NCI-H446 (cell line): ENCODE measurements at regions not wholly inside any gene's neighbourhood (a gene's known extent, or its start where the extent isn't known, plus 50 kb on each side); places are given as distances from the start of the nearest gene placed in this dataset.
"Not testable (repeated sequence)": the region's sequence is repeated elsewhere in the genome, so short reads cannot be mapped to it uniquely, and the experiment has no call there.

Experiments
- DNase-seq, 2 experiments: peaks; one replicate each; lab custom pipeline; 2025; lab: John Stamatoyannopoulos, UW

DNA sequence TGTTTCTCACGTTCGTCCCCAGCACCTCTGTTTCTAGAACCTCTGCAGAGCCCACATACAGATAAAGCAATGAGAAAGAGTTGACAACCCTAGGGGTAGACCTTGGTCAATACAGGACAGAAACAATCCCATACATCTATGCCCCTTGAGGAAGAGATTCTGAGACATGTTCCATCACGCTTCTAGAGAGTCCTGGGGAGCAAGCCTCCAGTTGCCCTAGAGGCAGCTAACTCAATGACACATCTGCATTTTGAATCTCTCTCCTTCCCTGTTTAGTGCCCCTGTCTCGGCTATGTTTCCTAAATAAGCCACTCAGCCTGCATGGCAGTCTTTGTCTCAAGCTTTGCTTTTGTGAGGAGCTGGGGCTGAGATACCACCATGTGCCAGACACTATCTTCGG is 435.3 kb downstream of the CD83 start:
- no peak for DNase-seq

DNA sequence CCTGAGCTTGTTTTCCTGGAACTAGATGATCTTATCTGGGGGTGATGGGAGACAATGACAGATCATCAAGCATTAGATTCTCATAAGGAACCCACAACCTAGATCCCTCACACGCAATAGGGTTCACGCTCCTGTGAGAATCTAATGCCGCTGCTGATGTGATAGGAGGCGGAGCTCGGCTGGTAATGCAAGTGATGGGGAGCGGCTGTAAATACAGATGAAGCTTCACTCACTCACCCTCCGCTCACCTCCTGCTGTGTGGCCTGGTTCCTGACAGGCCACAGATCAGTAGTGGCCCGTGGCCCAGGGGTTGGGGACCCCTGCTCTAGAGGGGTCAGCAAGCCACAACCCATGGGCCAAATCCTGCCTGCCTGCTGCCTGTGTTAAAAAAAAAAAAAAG is 435.9 kb downstream of the CD83 start:
- no peak for DNase-seq

DNA sequence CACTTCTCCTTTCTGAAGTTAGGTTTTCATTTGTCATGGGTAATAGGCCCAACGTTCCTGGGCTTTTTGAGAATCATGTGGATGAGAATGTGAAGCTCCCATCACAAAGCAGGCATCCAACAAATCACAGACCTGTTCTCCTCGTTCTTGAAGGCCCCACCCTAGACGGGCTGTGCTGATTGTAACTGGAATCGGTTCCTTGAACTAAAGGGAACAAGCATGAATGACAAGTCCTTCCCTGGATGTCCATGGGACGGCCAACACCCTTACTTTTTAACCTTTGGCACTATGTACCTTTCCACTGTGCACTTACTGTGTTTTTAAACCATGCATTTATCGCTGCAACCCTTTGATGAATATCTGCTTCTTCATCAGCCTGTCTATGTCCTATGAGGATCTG is 438.2 kb downstream of the CD83 start:
- no peak for DNase-seq

DNA sequence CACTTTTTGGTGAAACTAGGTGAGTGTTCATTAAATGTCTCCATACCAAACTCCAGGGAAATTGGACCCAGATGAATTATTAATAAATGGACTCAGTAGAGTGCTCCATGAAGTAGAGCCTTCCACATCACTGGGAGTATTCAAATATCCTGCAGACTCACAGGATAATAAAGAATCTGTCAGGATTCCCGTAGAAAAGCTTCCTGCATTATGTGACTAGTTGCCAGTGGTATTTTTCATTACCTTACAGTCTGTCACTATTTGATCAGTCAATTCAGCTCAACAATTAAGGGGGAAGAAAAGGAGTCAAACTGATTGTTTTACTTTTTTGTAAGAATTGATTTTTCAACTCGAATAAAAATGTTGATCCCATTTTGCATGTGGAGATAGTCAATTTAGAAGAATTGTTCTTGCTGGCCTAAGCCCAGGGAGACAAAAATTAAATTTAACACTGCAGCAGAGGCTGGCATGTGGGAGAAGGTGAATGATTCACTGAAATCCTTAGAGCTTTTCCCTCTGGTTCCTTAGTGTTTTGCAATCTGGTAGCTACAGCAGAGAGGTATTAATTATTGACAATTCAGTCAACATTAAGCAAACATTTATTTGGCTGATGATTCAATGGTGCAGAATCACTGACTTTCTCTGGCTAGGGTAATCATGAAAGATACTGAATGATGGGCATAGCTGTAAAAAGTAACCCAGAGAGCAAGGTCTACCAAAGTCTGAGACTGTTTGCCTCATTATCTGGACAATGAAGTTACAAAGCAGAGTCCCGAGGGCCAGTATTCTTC is 442.4 kb downstream of the CD83 start:
- DNase-seq, result peak in 1 of 2 experiments; percentile 32

DNA sequence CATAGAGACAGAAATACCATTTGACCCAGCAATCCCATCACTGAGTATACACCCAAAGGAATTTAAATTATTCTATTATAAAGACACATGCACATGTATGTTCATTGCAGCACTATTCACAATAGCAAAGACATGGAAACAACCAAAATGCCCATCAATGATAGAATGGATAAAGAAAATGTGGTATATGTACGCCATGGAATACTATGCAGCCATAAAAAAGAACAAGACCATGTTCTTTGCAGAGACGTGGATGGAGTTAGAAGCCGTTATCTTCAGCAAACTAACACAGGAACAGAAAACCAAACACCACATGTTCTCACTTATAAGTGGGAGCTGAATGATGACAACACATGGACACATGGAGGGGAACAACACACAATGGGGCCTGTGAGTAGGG is 444.0 kb downstream of the CD83 start:
- DNase-seq, result not testable (repeated sequence)

DNA sequence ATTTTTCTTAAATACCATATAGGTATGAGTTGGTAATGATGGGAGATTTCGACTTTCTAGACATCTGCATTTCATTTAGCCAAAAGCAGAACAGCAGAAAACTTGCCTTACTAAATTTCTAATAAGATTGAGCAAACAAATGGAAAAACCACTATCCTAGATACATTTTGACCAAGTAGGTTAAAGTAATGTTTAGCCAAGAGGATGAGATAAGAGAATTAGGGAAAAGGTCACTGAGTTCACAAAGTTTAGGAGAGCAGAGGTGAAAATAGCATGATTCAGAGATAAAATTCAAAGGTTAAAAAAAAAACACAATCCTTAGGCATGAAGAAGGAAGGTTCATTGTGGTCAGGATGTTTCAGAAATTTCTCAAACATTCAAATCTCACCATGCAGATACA is 450.3 kb downstream of the CD83 start:
- DNase-seq, result no peak

DNA sequence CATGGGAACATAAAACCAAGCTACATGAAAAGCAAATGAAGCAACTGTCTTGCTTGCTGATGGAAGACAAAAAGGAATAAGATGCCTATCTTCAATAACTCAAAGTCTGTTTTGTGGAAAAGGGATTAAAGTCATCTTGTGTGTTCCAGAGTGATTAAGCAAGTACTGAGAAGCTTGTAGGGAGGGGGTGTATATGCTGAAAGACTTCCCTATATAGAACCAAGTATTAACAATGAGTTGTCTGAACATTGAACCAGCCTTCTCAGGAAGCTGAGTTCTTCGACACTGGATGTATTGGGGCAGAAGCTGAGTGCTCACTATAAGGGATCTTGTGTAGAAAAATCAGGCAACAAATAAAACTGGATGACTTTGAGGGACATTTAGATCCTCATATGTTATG is 451.8 kb downstream of the CD83 start:
- no peak for DNase-seq

DNA sequence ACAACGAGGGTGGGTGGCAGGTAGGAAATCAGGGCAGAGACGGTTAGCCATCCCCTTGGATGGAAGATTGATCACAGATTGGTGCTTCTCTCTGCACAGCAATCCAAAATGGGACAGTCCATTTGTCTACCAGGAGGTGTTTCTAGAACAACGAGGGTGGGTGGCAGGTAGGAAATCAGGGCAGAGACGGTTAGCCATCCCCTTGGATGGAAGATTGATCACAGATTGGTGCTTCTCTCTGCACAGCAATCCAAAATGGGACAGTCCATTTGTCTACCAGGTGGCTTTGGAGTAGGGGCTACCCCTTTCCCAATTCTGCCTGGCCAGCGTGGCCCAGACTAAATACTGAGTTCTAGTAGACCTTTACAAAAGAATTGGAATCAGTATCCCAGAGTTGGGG is 452.3 kb downstream of the CD83 start:
- DNase-seq, result not testable (repeated sequence)

DNA sequence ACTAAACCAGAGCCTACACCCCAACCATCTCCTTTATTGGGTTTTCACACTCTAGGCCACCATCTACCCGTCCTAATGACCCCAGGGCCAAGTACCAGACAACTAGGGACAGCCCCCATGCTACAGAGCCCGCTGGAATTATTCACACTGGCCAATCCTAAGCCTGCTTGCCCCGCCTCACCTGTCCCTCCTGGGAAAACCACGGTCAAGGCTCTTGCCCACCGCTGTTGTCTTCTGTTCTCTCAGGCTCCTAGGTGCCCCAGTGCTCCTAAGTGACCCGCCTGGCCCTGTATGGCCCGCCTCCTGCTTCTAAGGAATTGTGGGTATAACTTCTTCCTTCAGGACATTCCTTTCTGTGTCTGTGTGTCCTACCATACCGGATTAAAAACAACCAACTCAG is 453.4 kb downstream of the CD83 start:
- no peak for DNase-seq

DNA sequence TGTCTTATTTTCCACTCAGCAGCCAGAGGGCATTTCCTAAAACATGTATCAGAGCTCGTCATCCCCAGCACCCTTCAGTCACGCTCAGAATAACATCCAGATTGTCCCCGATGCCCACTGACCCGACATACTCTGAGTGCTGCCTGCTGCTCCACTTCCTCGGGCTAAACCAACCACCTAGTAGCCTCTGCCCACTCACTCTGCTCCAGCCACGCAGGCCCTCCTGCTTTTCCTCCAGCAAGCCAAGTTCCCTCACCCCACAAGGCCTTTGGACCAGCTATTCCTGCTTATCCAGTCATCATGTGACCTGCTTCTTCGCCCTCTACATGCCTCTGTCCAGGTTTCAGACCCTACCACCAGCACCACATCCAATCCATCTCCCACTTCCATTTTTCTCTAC is 454.2 kb downstream of the CD83 start:
- DNase-seq, result no peak

DNA sequence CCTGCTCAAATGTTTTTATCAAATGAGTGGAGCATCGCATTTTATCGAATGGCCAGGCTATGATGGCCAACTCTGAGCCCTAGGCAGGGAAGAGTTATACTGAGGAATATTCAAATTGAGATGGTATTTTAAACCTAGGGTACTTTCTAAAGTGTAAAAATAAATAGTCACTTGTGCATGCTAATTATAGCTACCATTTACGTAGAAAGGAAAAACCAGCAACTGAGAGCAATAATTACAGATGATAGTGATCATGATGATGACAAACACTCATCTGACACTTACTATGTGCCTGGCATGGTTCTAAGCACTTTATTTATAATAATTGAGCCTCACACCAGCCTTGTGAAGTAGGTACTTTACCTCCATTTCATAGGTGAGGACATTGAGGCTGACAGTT is 455.7 kb downstream of the CD83 start:
- DNase-seq, result no peak

DNA sequence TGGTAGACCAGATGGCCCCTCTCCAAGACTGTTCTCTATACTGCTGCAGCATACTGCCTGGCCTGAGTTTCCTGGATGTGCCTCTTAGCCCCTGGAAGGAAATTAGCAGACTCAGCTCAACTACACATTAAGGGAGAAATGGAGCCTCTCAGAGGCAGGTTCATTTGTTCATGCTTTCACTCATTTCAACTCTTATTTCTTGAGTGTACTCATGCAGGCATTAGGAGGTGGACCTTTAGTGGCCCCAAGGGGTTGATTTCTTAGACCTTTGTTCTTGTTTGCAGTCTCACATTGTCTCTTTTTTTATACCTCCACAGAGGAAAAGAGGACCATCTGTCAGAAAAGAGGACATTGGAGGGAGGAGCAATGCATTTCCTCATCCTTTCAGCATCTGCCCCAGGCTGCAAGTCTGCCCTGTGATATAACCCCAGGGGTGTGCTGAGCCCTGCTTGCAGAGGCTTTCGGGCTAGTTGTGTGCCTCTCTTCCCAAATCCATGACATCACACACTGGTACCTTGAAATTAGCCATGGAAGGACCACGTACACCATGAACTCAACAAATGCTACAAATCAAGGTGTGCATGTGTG is 456.2 kb downstream of the CD83 start:
- no peak for DNase-seq

DNA sequence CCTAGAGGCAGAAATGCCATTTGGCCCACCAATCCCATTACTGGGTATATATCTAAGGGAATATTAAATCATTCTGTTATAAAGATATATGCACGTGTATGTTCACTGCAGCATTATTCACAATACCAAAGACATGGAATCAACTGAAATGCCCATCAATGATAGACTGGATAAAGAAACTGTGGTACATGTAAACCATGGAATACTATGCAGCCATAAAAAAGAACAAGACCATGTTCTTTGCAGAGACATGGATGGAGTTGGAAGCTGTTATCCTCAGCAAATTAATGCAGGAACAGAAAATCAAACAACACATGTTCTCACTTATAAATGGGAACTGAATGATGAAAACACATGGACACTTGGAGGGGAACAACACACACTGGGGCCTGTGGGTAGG is 458.4 kb downstream of the CD83 start:
- no peak for DNase-seq

DNA sequence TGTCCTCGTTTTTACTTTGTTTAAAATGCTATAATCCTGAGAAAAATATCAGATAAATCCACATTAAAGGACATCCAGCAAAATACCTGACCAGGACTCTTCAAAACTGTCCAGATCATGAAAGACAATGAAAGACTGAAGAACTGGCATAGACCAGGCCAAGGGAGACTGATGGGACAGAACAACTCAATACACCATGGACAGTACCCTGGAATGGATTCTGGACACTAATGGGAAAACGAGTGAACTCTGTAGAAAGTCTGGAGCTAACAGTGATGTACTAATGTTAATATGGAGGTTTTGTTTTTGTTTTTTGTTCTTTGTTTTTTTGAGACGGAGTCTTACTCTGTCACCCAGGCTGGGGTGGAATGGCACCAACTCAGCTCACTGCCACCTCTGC is 461.4 kb downstream of the CD83 start:
- no peak for DNase-seq

DNA sequence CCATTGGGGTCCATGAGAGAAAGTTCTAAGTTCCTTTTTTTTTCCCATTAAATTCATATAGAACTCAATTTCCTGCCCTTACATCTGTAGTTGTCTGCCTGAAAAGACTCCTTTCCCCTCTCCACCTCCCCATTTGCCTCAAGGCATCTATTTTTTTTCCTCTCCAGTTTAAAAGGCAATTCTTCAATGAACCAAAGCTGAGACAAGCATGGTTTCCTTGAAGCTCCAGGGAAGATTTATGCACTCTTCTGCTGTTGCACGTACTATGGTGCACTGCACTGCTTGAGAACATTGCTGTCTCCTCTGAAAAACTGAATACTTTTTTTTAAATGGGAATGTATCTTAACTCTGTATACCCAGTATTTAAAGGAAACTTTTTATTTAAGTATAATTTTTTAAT is 465.2 kb downstream of the CD83 start:
- no peak for DNase-seq

DNA sequence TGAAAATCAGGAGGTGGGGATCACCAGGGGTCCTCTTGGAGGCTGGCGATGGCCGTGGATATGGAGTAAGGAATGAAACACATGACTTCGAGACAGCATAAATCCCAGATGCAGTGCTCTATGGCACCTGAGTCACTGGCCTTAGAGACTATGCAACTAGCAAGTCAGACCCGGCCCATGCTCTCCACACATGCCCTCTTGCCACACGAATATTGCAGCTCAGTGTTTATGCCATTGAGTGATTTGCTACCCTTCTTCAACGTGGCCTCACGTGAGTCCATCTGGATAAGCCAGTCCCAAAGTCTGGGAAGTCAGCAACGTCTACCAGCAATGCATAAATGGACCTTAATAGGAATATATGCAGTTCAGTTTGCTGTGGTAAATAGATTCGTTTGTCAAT is 466.3 kb downstream of the CD83 start:
- no peak for DNase-seq

DNA sequence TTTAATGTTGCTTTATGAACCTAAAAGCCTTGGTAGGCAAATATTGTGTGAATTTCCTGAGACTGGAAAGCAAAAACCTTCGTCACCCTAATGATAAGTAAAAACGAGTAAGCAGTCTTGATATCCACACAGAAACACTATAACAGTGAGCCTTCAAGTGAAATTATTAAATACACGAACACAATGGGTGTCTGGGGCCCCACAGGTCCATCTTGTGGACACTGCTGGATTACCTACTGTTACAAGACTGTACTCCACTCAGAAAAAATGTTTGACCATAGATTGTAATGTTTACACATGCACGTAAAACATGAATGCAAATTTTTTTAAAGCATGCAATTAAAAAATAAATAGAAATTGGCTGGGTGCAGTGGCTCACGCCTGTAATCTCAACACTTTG is 466.9 kb downstream of the CD83 start:
- DNase-seq, result no peak

DNA sequence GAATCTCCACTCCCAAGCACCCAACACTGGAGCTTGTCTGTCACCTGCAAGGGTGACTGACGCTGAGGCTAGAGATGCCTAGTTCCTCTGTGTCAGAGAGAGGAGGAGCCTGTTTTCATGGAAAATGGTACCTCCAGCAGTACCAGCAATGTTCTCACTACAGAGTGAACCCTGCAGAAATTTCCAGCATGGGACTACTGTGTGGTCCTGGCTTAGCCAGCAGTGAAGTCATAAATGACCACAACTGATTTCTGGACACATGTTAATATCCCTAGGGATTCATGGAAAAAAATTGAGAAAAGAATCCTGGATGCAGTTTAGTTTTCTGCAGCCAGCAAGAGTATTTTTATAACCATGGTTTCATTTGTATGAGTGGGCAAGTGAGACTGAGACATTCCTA is 468.1 kb downstream of the CD83 start:
- no peak for DNase-seq

DNA sequence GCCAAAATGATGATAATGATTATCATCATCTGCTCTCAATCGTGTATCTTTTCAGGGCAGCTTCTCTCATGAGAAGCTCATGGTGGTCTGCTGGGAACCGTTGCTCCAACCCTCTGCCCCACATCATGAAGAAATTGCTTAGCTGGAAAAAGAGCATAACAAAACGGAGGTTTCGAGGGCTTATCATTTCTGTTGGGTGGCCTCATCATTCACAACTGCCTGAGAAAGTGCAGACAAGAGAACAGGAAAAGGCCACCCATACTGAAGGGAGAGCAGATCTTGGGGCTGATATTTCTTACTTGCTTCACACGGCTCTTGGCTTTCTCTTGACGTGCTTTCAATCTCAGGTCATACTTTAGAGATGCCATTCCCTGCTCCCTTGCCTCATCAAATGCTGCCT is 471.6 kb downstream of the CD83 start:
- no peak for DNase-seq

DNA sequence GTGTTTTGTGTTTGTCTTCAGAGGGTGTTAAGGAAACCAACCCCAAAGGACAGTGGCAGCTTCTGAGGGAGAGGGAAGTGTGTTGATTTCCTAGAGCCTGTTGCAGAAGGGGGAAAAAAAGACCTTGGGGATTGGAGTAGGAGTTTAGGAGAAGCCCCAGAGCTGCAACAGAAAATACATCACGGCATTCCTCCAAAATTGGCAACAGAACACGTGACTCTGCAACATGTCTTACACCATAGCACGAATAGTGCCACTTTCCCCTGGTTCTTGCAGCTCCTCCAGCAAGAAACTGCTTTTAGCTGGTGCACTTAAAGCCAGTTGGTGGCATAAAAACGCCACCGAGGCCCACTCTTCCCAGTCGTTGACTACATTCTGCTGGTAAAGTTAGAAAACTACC is 473.0 kb downstream of the CD83 start:
- no peak for DNase-seq

DNA sequence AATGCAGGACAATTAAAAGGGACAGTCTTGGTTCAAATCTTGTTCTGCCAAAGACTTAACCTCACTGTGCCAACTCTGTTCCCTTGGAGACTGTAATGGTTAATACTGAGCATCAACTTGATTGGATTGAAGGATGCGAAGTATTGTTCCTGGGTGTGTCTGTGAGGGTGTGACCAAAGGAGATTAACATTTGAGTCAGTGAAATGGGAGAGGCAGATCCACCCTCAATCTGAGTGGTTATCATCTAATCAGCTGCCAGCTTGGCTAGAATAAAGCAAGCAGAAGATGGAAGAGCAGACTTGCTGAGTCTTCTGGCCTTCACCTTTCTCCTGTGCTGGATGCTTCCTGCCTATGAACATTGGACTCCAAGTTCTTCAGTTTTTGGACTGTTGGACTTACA is 474.4 kb downstream of the CD83 start:
- DNase-seq, result no peak

DNA sequence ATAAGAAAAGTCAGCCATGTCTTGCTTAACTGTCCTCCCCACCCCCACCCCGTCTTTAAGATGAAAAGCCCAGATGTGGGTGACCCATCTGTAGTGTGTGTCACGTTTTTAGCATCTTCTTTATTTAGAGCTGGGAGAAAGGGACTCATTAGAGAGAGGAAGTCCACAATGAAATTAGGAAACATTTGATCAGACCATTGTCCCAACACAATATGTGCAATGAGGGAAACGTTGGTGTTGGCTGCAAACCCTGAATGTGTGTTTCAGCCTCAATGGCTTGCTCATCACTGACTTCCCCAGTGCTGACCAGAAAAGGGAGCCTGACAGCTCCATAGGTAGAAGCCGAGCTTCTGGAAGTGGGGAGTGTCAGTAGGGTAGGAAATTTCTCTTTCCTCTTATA is 475.7 kb downstream of the CD83 start:
- DNase-seq, result no peak

DNA sequence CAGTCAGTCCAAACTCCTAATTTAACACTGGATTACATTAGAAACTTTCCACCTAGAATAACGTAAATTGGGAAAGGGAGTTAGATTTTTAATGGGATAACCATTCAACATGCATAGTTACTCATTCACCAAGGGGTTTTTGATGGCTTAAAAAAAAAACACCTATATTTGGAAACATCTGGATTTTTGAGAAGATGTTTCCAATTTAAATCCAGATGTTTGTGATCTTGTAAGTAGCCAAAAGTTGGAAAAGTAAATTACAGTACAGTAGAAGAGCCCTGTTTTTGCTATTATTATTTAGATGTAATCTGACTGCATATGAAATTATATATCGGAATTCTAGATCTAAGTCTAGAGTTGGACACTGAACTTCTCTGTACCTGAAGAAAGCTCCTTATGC is 478.2 kb downstream of the CD83 start:
- DNase-seq, result no peak

DNA sequence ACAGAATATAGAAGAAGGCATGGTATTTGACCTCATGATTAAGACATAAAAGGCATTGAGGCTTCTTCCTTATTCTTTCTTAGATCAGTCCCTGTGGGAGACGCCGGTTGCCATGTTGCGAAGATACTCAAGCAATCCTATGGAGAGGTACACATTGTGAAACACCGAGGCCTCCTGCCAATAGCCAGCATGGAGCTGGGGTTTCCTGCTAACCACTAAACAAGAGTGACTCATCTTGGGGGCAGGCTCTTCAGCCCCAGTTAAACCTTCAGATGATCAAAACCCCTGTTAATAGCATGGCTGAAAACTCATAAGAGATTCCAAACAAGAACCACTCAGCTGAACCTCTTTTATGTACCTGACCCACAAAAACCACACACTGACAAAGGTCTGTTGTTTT is 478.8 kb downstream of the CD83 start:
- no peak for DNase-seq
